A673 (cell line): ENCODE measurements at regions not wholly inside any gene's neighbourhood (a gene's known extent, or its start where the extent isn't known, plus 50 kb on each side); places are given as distances from the start of the nearest gene placed in this dataset.

Experiments used
- BruUV-seq: library from RNA; stranded (reverse); fragments of 400-500 nt; replicated peaks from 2 replicates; lab custom pipeline; 2021; lab: Mats Ljungman, UMichigan
- CTCF ChIA-PET: fragments of 300-600 bp; sonication (Branson Sonifier 250); formaldehyde crosslinking; loops from one replicate; lab custom pipeline; 2022; ENCODE audit warnings: antibody characterized with exemption; lab: Charles Lee
- POLR2A ChIA-PET: fragments of 300-600 bp; sonication (Branson Sonifier 250); formaldehyde crosslinking; loops from one replicate; lab custom pipeline; 2022; ENCODE audit warnings: antibody characterized with exemption; ENCODE audit not compliant: low non-redundant PET; lab: Charles Lee
- DNase-seq: peaks from one replicate; pipeline ENCODE4 v3.0.0-alpha.2; 2015; ENCODE audit warnings: low spot score
- H3K27ac ChIP-seq: fragments of 200-600 bp; sonication (generic); 2 replicates; pipeline ENCODE4 v1.5.1; 2016; ENCODE audit warnings: mixed run types, low read depth, mild to moderate bottlenecking, mixed read lengths, antibody characterized with exemption, low read length; ENCODE audit not compliant: poor library complexity, severe bottlenecking
- H3K27me3 ChIP-seq: fragments of 200-600 bp; sonication (generic); replicated peaks from 2 replicates; pipeline ENCODE4 v1.6.1; 2017; ENCODE audit warnings: mixed run types, low read depth, mild to moderate bottlenecking, mixed read lengths, antibody characterized with exemption, low read length; ENCODE audit not compliant: insufficient read depth, poor library complexity
- H3K36me3 ChIP-seq: fragments of 200-600 bp; sonication (generic); 2 replicates; pipeline ENCODE4 v1.6.1; 2016; ENCODE audit warnings: mixed run types, mild to moderate bottlenecking, mixed read lengths, antibody characterized with exemption, low read length; ENCODE audit not compliant: insufficient read depth, poor library complexity, severe bottlenecking
- H3K4me1 ChIP-seq: fragments of 200-600 bp; sonication (generic); 2 replicates; pipeline ENCODE4 v1.6.1; 2017; ENCODE audit warnings: mixed run types, mild to moderate bottlenecking, mixed read lengths, antibody characterized with exemption, low read length; ENCODE audit not compliant: insufficient read depth, poor library complexity, severe bottlenecking
- H3K4me3 ChIP-seq: fragments of 200-600 bp; sonication (generic); 2 replicates; pipeline ENCODE4 v1.5.1; 2016; ENCODE audit warnings: low read depth, mixed run types, mild to moderate bottlenecking, mixed read lengths, low read length; ENCODE audit not compliant: poor library complexity, severe bottlenecking
- H3K9me3 ChIP-seq: fragments of 200-600 bp; sonication (generic); 2 replicates; pipeline ENCODE4 v1.6.1; 2016; ENCODE audit warnings: mixed run types, low read depth, mild to moderate bottlenecking, mixed read lengths, antibody characterized with exemption, low read length; ENCODE audit not compliant: poor library complexity, severe bottlenecking
- CTCF ChIP-seq: fragments of 300-800, 200-600 bp; sonication (generic); conservative IDR thresholded peaks from 2 replicates; pipeline ENCODE4 v1.5.1; 2017; ENCODE audit warnings: low read depth, mild to moderate bottlenecking, antibody characterized with exemption, low read length, moderate library complexity, mixed read lengths
- EZH2 ChIP-seq: fragments of 200-600 bp; sonication (generic); IDR thresholded peaks from 2 replicates; pipeline ENCODE4 v1.6.1; 2017; ENCODE audit warnings: borderline replicate concordance, low read depth, mild to moderate bottlenecking, mixed read lengths, antibody characterized with exemption, low read length; ENCODE audit not compliant: poor library complexity, severe bottlenecking
- intact Hi-C: fragments of 100-400 bp; cut with micrococcal nuclease; formaldehyde crosslinking; loops from one replicate; pipeline ENCODE4 v1.10.0; 2022; ENCODE audit not compliant: unreplicated experiment

GRCh38 chr11:128103278-128103873, 484.0 kb downstream of the ETS1 start:
- BruUV-seq, result no TSS peak
- ChIA-PET CTCF (no interaction called here), POLR2A (no interaction called here)
- Histone ChIP-seq H3K4me3 (no peak overlapping the region), H3K4me1 (no peaks in the 10 kb centered on the region), H3K9me3 (no peaks in the 10 kb centered on the region), H3K36me3 (no peaks in the 10 kb centered on the region), H3K27me3 (peaks cover 48% of the 10 kb centered on the region), H3K27ac (no peak overlapping the region)
- no peak for DNase-seq
- TF ChIP-seq CTCF (no peak), EZH2 (no peak)
- intact Hi-C loops, result no loop called here

- H3K27me3 ChIP-seq, result peaks cover 44% of the 10 kb centered on the region
- DNase-seq, result no peak
- ChIA-PET POLR2A (no interaction called here), CTCF (no interaction called here)
- intact Hi-C loops, result no loop called here
- no peaks in the 10 kb centered on the region for H3K36me3 ChIP-seq
- no TSS peak for BruUV-seq
- no peaks in the 10 kb centered on the region for H3K9me3 ChIP-seq
- H3K4me1 ChIP-seq, result no peaks in the 10 kb centered on the region
- H3K4me3 ChIP-seq, result no peak overlapping the region
- no peak overlapping the region for H3K27ac ChIP-seq
- no peak for TF ChIP-seq EZH2
- TF ChIP-seq CTCF, result no peak
Measured at GRCh38 chr11:128098781-128099180, 488.6 kb downstream of the ETS1 start.

- intact Hi-C loops, result no loop called here
- no TSS peak for BruUV-seq
- peak; percentile 15 for DNase-seq
- Histone ChIP-seq H3K4me3 (no peak overlapping the region), H3K4me1 (no peaks in the 10 kb centered on the region), H3K27ac (no peak overlapping the region), H3K27me3 (peaks cover 11% of the 10 kb centered on the region), H3K9me3 (no peaks in the 10 kb centered on the region), H3K36me3 (no peaks in the 10 kb centered on the region)
- TF ChIP-seq CTCF (peak; percentile 28; the same call in 1 of the 2 replicates), EZH2 (no peak)
- ChIA-PET CTCF (no interaction called here), POLR2A (no interaction called here)
Measured at GRCh38 chr11:128095466-128095981, 491.8 kb downstream of the ETS1 start.
